DOHH2 (cell line): ENCODE measurements at regions not wholly inside any gene's neighbourhood (a gene's known extent, or its start where the extent isn't known, plus 50 kb on each side); places are given as distances from the start of the nearest gene placed in this dataset.

Experiments
- H3F3A ChIP-seq: fragments of 200-600 bp; sonication (generic), shearing (Covaris generic); 2 replicates; pipeline ENCODE4 v1.6.0; 2016; ENCODE audit warnings: antibody characterized with exemption, mild to moderate bottlenecking; ENCODE audit not compliant: control insufficient read depth, insufficient read depth
- H3K27ac ChIP-seq: fragments of 200-600 bp; sonication (generic); 2 replicates; pipeline ENCODE4 v1.5.1; 2014; ENCODE audit warnings: low read depth, mild to moderate bottlenecking, low read length, moderate library complexity
- H3K27me3 ChIP-seq: fragments of 200-600 bp; sonication (generic); 2 replicates; pipeline ENCODE4 v1.6.1; 2014; ENCODE audit warnings: mild to moderate bottlenecking, low read length, mixed read lengths; ENCODE audit not compliant: control insufficient read depth
- H3K36me3 ChIP-seq: fragments of 200-600 bp; sonication (generic); 2 replicates; pipeline ENCODE4 v1.6.1; 2014; ENCODE audit warnings: mild to moderate bottlenecking, low read length, moderate library complexity, mixed read lengths; ENCODE audit not compliant: control insufficient read depth
- H3K4me1 ChIP-seq: fragments of 200-600 bp; sonication (generic); 2 replicates; pipeline ENCODE4 v1.6.1; 2014; ENCODE audit warnings: mild to moderate bottlenecking, low read length, mixed read lengths; ENCODE audit not compliant: control insufficient read depth
- H3K4me2 ChIP-seq: fragments of 200-600 bp; sonication (generic); 2 replicates; pipeline ENCODE4 v1.6.0; 2014; ENCODE audit warnings: mild to moderate bottlenecking, low read length, moderate library complexity
- H3K4me3 ChIP-seq: fragments of 200-600 bp; sonication (generic); 2 replicates; pipeline ENCODE4 v1.5.1; 2014; ENCODE audit warnings: mild to moderate bottlenecking, low read length, mixed read lengths
- H3K79me2 ChIP-seq: fragments of 200-600 bp; sonication (generic); 2 replicates; pipeline ENCODE4 v1.6.1; 2014; ENCODE audit warnings: mild to moderate bottlenecking, low read length, mixed read lengths; ENCODE audit not compliant: control insufficient read depth
- H3K9me2 ChIP-seq: fragments of 200-600 bp; sonication (generic); replicated peaks from 2 replicates; pipeline ENCODE4 v1.6.1; 2014; ENCODE audit warnings: mild to moderate bottlenecking, low read length, mixed read lengths; ENCODE audit not compliant: control insufficient read depth
- H3K9me3 ChIP-seq: fragments of 200-600 bp; sonication (generic); 2 replicates; pipeline ENCODE4 v1.6.1; 2014; ENCODE audit warnings: antibody characterized with exemption, low read length, mixed read lengths; ENCODE audit not compliant: control insufficient read depth, insufficient read depth
- H4K20me1 ChIP-seq: fragments of 200-600 bp; sonication (generic); 2 replicates; pipeline ENCODE4 v1.6.0; 2014; ENCODE audit warnings: low read depth, mild to moderate bottlenecking, antibody characterized with exemption, low read length, moderate library complexity; ENCODE audit not compliant: control insufficient read depth, insufficient read depth
- CTCF ChIP-seq: fragments of 200-600 bp; sonication (generic); IDR thresholded peaks from one replicate; pipeline ENCODE4 v1.5.1; 2014; ENCODE audit warnings: antibody characterized with exemption, mild to moderate bottlenecking, low read depth, low read length; ENCODE audit not compliant: poor library complexity, severe bottlenecking
- EZH2phosphoT487 ChIP-seq: fragments of 200-600 bp; sonication (generic); IDR thresholded peaks from 2 replicates; pipeline ENCODE4 v1.6.1; 2017; ENCODE audit warnings: borderline replicate concordance, mild to moderate bottlenecking, antibody characterized with exemption, low read length, moderate library complexity, mixed read lengths

GRCh38 chr12:68480526-68480925, 130.2 kb upstream of the RAP1B start:
- Histone ChIP-seq H3K27ac (no peak overlapping the region), H3K4me2 (peak overlapping the region; percentile 46; the same call in 1 of the 2 replicates), H3K79me2 (no peaks in the 10 kb centered on the region), H3K9me2 (no peaks in the 10 kb centered on the region), H3K4me3 (no peak overlapping the region), H4K20me1 (no peaks in the 10 kb centered on the region), H3K27me3 (peaks cover 13% of the 10 kb centered on the region), H3K36me3 (no peaks in the 10 kb centered on the region), H3K9me3 (peaks cover 8% of the 10 kb centered on the region), H3F3A (no peaks in the 10 kb centered on the region), H3K4me1 (peaks cover 20% of the 10 kb centered on the region)
- TF ChIP-seq CTCF (no peak), EZH2phosphoT487 (no peak)

GRCh38 chr12:68481181-68481941, 129.3 kb upstream of the RAP1B start:
- no peak for TF ChIP-seq CTCF
- TF ChIP-seq EZH2phosphoT487, result no peak
- H3K27ac ChIP-seq, result no peak overlapping the region
- no peaks in the 10 kb centered on the region for H3K36me3 ChIP-seq
- H3K9me3 ChIP-seq, result peaks cover 8% of the 10 kb centered on the region
- peaks cover 13% of the 10 kb centered on the region for H3K27me3 ChIP-seq
- H4K20me1 ChIP-seq, result no peaks in the 10 kb centered on the region
- peaks cover 20% of the 10 kb centered on the region for H3K4me1 ChIP-seq
- H3K9me2 ChIP-seq, result no peaks in the 10 kb centered on the region
- no peaks in the 10 kb centered on the region for H3F3A ChIP-seq
- no peaks in the 10 kb centered on the region for H3K79me2 ChIP-seq
- H3K4me3 ChIP-seq, result peak overlapping the region; percentile 31
- H3K4me2 ChIP-seq, result peak overlapping the region; percentile 46

DNA sequence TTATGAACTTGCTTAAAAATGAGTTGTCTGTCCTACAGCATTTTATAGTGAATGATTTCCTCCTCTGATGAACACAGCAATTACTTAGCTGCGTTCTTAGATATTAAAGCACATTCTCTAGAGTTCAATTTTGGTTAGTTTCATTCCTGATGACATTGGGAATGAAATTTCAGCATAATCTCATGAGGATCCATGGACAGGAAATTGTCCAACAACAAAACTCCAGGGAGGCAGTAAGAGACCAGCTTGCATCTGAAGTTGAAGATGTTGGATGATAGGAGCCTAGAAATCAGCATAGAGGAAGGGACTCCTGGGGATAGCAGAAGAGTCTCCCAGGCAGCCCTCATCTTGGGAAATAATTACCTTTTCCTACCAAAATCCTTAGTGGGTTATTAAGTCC, 128.7 kb upstream of the RAP1B start:
- Histone ChIP-seq H3K9me3 (peaks cover 8% of the 10 kb centered on the region), H3K4me2 (peak overlapping the region; percentile 46), H3F3A (no peaks in the 10 kb centered on the region), H3K4me1 (peaks cover 20% of the 10 kb centered on the region), H3K27me3 (peaks cover 13% of the 10 kb centered on the region), H3K4me3 (no peak overlapping the region; the same call in 1 of the 2 replicates), H3K9me2 (no peaks in the 10 kb centered on the region), H4K20me1 (no peaks in the 10 kb centered on the region), H3K79me2 (no peaks in the 10 kb centered on the region), H3K27ac (no peak overlapping the region), H3K36me3 (no peaks in the 10 kb centered on the region)
- TF ChIP-seq CTCF, result no peak
- no peak for TF ChIP-seq EZH2phosphoT487
